SK-N-SH (cell line): ENCODE measurements at regions not wholly inside any gene's neighbourhood (a gene's known extent, or its start where the extent isn't known, plus 50 kb on each side); places are given as distances from the start of the nearest gene placed in this dataset.

ENCODE experiments used
- EP300 ChIP-seq, 2 experiments: IDR thresholded peaks; 2 replicates each; pipeline versions ENCODE4 v1.4.0 to v1.6.1; 2012; ENCODE audit warnings: borderline replicate concordance in 1 of 2, low read depth in 1 of 2, low read length in 1 of 2
- FOXM1 ChIP-seq: IDR thresholded peaks from 2 replicates; pipeline ENCODE4 v1.4.0; 2012; ENCODE audit warnings: low read depth, mild to moderate bottlenecking
- GABPA ChIP-seq: IDR thresholded peaks from 2 replicates; pipeline ENCODE4 v1.4.0; 2012; ENCODE audit warnings: low read depth, mild to moderate bottlenecking
- JUND ChIP-seq: IDR thresholded peaks from 2 replicates; pipeline ENCODE4 v1.4.0; 2012
- POLR2AphosphoS5 ChIP-seq: IDR thresholded peaks from 2 replicates; pipeline ENCODE4 v1.6.1; 2012; ENCODE audit warnings: low read depth, low read length
- RAD21 ChIP-seq: IDR thresholded peaks from 2 replicates; pipeline ENCODE4 v1.6.1; 2012; ENCODE audit warnings: mild to moderate bottlenecking, low read length
- SIN3A ChIP-seq: IDR thresholded peaks from 2 replicates; pipeline ENCODE4 v1.6.1; 2012; ENCODE audit warnings: low read depth, mild to moderate bottlenecking, low read length, moderate library complexity, borderline replicate concordance
- TAF1 ChIP-seq: IDR thresholded peaks from 2 replicates; pipeline ENCODE4 v1.6.1; 2012; ENCODE audit warnings: low read depth, mild to moderate bottlenecking, low read length, moderate library complexity, borderline replicate concordance
- TCF12 ChIP-seq: IDR thresholded peaks from 2 replicates; pipeline ENCODE4 v1.4.0; 2012
- TEAD4 ChIP-seq: IDR thresholded peaks from 2 replicates; pipeline ENCODE4 v1.4.0; 2012; ENCODE audit warnings: mild to moderate bottlenecking, borderline replicate concordance; ENCODE audit not compliant: insufficient read depth
- USF1 ChIP-seq: IDR thresholded peaks from 2 replicates; pipeline ENCODE4 v1.4.0; 2012; ENCODE audit warnings: low read depth, borderline replicate concordance
- TF ChIP-seq, protein P1 (sequence below): fragments of 200-600 bp; sonication (generic); IDR thresholded peaks from 2 replicates; pipeline ENCODE4 v1.6.1; 2017; ENCODE audit warnings: antibody characterized with exemption, mild to moderate bottlenecking, moderate library complexity
- TF ChIP-seq, protein P2 (sequence below): IDR thresholded peaks from 2 replicates; pipeline ENCODE4 v1.4.0; 2012; ENCODE audit warnings: low read depth, borderline replicate concordance
- TF ChIP-seq, protein P3 (sequence below): fragments of 150-350 bp; IDR thresholded peaks from 2 replicates; pipeline ENCODE4 v1.6.1; 2017; ENCODE audit warnings: antibody characterized with exemption, low read length, low read depth, borderline replicate concordance

DNA sequence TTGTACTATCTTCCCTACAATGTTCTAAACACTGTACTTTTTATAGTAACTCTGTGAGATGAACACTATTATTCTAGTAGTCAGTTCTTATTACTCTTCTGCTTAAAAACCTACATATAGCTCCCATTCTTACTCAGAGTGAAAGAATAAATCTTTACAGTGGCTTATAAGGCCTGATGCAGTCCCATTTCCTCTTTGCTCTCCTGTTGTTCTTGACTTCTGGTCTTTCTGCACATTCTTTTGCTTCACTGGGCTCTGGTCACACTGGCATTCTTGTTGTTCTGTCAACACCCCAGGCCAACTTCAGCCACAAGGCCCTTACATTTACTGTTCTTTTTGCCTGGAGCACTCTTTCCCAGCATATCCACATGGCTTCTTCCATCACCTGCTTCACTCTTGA lies 58.2 kb upstream of the TP63 start:
- TF ChIP-seq FOXM1, result no peak
- no peak for TF ChIP-seq SIN3A
- TF ChIP-seq, protein P1, sequence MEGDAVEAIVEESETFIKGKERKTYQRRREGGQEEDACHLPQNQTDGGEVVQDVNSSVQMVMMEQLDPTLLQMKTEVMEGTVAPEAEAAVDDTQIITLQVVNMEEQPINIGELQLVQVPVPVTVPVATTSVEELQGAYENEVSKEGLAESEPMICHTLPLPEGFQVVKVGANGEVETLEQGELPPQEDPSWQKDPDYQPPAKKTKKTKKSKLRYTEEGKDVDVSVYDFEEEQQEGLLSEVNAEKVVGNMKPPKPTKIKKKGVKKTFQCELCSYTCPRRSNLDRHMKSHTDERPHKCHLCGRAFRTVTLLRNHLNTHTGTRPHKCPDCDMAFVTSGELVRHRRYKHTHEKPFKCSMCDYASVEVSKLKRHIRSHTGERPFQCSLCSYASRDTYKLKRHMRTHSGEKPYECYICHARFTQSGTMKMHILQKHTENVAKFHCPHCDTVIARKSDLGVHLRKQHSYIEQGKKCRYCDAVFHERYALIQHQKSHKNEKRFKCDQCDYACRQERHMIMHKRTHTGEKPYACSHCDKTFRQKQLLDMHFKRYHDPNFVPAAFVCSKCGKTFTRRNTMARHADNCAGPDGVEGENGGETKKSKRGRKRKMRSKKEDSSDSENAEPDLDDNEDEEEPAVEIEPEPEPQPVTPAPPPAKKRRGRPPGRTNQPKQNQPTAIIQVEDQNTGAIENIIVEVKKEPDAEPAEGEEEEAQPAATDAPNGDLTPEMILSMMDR, result no peak
- no peak for TF ChIP-seq EP300 (IDR thresholded peaks at IDR 0.05; ENCODE audit: borderline replicate concordance in 1 of 2, low read depth in 1 of 2, low read length in 1 of 2)
- no peak for TF ChIP-seq TAF1
- TF ChIP-seq RAD21, result no peak
- TF ChIP-seq TEAD4, result no peak
- TF ChIP-seq GABPA, result no peak
- TF ChIP-seq POLR2AphosphoS5, result no peak
- TF ChIP-seq, protein P2, sequence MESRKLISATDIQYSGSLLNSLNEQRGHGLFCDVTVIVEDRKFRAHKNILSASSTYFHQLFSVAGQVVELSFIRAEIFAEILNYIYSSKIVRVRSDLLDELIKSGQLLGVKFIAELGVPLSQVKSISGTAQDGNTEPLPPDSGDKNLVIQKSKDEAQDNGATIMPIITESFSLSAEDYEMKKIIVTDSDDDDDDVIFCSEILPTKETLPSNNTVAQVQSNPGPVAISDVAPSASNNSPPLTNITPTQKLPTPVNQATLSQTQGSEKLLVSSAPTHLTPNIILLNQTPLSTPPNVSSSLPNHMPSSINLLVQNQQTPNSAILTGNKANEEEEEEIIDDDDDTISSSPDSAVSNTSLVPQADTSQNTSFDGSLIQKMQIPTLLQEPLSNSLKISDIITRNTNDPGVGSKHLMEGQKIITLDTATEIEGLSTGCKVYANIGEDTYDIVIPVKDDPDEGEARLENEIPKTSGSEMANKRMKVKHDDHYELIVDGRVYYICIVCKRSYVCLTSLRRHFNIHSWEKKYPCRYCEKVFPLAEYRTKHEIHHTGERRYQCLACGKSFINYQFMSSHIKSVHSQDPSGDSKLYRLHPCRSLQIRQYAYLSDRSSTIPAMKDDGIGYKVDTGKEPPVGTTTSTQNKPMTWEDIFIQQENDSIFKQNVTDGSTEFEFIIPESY, result no peak
- TF ChIP-seq USF1, result no peak
- TF ChIP-seq, protein P3, sequence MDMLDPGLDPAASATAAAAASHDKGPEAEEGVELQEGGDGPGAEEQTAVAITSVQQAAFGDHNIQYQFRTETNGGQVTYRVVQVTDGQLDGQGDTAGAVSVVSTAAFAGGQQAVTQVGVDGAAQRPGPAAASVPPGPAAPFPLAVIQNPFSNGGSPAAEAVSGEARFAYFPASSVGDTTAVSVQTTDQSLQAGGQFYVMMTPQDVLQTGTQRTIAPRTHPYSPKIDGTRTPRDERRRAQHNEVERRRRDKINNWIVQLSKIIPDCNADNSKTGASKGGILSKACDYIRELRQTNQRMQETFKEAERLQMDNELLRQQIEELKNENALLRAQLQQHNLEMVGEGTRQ, result no peak
- TF ChIP-seq JUND, result no peak
- no peak for TF ChIP-seq TCF12
